ENCODE measurements at regions not wholly inside any gene's neighbourhood (a gene's known extent, or its start where the extent isn't known, plus 50 kb on each side); places are given as distances from the start of the nearest gene placed in this dataset.

DNA sequence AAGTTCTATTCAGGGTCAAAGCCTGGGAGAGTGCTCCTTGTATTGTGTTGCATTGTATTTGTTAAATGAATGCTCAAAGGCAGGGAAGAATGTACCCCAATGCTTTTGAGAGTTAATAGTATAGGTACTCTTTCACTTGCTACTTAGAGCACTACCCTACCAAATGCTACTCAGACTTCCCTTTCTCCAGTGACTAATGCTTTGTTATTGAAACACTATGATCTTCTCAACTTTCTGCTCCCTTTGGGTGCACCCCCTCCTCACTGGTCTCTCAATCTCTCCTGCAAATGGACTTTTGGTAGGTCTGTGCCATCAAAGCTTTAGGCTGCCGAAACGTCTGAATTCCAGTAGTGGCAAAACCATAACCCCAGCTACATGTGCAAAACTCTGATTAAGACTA lies 177.7 kb upstream of the AHR start:
- no peak for DNase-seq (ENCODE audit: low read depth in 2 of 3, low spot score in 2 of 3)

DNA sequence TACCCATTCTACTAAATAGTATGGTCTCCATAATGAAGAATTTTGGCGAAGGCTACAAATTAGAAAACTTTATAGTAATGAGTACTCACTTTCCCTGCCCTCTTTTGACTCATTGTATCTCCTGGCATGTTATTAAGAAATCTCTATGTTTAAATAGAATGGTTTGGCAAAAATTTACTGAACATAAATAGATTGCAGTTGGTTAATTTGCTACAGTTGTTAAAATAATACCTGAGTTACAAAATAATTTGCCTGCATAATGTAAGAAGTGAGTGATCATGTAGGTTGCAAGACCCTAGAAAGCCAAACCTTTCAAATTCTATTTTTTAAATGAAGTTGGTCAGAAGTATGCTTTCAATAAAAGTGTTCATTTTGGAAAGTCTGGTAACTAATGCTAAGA lies 176.8 kb upstream of the AHR start:
- DNase-seq (ENCODE audit: low read depth in 2 of 3, low spot score in 2 of 3) = no peak

DNA sequence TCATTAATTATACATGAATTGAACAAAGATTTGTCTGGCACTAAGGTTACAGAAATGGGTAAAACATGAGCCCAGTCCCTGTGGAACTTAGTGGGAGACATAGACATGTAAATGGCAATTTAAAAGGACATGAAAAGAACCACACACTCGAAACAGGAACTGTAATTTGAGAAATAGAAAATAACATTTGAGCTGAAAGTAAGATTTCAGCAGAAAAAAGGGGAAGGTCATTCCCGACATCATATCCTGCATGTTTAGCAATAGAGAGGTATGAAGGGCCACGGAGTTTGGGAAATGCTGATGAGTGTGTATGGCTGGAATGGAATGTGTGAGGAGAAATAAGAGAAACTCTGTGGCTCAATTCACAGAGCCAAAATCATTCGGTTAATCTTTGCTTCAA lies 175.4 kb upstream of the AHR start:
- peak in 1 of 3 donors; percentile 31 for DNase-seq (ENCODE audit: low read depth in 2 of 3, low spot score in 2 of 3)

DNA sequence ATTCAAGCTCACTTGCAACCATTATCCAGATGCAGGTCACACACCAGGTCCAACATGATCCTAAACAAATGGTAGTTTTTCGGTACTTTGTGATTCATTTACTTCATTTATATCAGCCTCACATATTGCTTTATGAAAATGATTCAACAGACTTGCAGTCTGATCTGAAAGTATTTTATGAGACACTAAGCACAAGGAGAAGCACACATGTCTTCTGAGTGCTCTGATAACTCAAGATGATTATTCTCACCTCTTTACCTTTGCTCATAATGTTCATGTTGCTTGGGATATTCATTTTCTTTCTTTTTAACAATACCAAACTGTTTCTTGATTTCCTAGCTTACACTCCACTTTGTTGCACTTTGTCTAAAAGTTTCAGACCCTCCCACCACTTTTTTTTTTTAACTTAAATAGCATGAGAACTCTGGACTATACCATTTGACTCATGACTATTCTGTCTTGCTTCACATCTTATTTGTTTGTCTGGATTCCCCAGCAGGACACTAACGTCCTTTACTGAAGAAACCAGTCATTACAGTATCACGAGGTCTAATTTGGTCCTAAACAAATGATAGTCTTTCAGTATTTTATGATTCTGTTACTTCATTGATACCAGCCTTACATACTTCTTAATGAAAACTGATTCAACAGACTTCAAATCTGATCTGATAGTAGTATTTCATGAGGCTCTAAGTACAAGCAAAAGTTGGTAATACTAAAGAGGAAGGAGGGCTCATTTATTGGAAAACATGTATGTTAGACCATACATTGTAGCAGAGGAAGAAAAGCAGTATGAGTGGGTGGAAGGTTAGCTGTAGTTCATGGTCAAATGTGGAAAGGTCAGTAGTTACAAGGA lies 171.8 kb upstream of the AHR start:
- DNase-seq (ENCODE audit: low read depth in 2 of 3, low spot score in 2 of 3) = no peak

DNA sequence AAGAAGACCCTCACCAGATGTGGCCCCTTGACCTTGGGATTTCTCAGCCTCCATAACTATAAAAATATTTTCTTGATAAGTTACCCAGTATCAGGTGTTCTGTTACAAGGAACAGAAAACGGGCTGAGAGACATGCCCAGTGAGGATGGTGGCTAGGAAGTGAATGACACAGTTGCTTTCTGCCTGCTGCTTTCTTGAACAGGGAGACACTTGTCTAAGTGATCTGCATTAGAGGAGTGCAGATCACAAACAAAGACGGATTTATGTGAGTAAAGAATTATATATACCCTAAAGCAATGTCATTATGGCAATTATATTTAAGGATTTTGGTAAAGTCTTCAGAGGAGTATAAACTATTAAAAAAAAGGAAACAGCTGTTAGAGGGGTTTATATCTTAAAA lies 169.2 kb upstream of the AHR start:
- no peak for DNase-seq (ENCODE audit: low read depth in 2 of 3, low spot score in 2 of 3)

DNA sequence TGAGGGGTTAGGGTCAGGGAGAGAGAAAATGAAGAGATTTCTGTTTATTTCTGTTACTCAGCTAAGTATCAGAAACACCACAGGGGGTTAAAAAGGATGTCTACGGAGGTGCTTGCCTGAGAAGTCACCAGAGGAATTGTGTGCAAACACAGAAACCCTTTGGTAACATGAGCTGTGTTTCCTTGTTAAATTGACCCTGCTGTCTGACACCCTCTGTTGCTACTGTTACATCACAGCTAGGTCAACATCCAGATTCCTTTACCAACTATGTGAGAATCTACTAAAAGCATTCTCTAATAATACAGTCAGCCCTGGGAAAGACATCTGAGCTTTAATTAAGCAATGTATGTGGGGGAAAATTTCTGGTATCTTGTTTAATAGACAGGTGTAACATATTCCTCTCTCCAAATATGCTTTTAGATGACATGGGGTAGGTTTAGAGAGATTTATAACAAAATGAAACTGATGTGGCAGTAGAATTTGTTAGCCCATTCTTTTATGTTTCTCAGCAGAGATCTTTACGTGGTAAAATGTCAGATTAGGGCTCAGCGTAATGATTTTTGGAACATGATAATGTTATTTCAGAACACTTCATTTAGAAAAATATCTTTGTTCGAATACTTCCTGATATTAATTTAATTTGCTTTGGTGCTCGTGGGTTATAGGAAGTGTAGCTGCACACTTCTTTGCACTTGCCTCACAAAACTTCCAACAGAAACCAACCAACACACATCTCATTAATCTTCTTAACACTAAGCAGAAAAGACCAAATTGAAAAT lies 168.0 kb upstream of the AHR start:
- DNase-seq (ENCODE audit: low read depth in 2 of 3, low spot score in 2 of 3) = no peak

DNA sequence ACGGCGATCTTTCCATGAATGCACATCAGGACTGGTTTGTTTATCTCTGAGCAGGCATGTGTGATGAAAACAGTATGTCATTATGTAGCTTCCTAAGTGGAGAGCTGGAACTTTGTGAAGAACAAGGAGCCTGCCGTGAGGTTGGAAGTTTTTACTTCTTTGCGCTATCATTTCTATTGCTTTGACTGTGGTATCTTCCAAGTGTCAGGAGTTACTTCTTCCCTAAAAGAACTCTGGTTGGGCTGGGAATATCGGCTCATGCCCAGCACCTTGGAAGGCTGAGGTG lies 167.4 kb upstream of the AHR start:
- no peak for DNase-seq (ENCODE audit: low read depth in 2 of 3, low spot score in 2 of 3)

DNA sequence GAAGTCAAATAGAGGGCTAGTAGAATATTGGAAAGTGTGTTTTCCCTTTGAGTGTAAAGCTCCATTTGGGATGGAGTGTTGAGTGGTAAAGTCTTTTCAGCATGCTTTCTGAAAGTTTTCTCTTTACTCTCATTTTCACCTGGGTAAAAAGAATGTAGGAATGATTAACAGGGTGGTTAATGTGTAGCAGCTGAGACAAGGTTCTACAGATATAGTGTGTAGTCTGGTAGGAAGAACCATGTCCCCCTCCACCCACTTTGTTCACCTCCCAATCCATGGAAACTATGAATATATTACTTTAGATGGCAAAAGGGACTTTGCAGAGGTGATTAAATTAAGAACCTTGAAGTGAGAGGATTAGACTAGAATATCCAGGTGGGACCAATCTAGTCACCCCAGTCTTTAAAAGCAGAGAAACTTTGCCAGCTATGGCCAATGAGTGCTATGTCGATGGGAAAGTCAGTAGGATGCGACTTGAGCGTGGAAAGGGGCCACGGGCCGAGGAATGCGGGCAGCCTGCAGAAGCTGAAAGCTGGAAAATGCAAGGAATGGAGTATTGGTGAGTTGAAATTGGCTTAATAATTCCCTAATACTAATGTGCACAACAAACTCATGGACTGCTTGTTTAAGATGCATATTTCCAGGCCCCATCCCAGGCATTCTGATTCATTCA lies 166.3 kb upstream of the AHR start:
- DNase-seq (ENCODE audit: low read depth in 2 of 3, low spot score in 2 of 3) = no peak

DNA sequence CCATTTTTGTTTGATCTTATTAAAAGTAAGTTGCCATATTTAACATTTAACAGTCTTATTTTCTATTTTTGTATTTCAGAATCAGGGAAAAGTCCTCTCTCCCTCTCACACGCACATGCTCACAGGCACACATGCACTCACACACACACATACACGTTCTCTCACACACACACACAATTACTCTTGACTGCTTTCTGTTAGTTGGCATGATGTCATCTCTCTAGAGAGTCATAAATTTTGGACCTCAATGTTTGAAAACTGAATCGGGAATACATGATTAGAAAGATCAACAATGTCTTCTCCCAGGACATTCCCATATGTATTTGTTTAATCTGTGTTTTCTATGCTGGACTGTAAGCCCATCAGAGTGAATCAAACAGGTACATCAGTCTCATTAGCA lies 165.7 kb upstream of the AHR start:
- no peak for DNase-seq (ENCODE audit: low read depth in 2 of 3, low spot score in 2 of 3)

DNA sequence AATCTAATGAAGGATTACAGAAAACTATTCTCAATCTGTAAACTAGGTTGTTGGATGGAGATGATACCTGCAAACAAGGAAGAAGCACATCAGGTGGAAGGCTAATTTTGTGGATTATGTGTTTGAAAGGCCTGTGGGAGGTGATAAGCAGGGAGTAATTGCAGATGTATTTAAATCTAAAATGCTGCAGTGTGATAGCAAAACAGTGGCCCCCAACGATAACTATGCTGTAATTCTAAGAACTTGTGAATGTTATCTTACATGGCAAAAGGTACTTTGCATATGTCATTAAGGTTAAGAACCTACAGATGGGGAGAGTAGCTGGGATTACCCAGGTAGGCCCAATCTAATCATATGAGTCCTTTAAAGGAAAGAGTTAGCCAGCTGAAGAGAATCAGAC lies 164.5 kb upstream of the AHR start:
- DNase-seq (ENCODE audit: low read depth in 2 of 3, low spot score in 2 of 3) = no peak

DNA sequence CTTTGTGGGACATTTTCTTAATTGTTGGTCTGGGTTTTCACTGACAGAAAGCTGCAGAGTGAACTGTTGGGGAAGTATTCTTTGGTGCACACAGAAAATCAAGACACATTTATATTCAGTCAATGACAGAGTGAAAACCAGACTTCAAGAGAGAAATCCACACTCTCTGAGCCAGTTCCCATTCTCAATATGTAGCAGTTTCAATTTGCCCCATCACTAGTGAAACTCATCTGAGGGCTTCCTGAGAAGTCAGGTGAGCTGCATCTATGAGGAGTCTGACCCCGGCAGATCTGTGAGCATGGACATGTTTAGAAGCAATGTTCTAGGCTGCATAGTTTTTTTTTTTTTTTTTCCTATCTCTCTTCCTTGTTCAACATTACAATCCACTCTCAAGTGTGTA lies 163.7 kb upstream of the AHR start:
- no peak for DNase-seq (ENCODE audit: low read depth in 2 of 3, low spot score in 2 of 3)

DNA sequence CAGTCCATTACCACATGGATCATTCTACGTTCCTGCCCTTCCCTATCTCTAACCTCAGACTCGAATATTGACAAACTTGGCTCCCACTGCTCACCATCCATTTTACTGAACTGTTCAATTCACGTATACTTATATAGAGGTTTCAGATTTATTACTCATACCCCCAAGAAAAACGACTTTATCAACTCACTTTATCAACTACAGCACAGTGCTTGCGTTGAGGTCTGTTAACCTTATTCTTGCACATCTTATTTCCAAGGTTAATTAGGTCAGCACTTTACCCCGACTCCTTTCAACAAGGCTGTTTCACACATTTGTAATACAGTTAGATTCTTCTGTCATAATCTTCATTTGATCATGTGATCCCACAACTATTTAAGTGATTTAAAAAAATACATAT lies 162.3 kb upstream of the AHR start:
- DNase-seq (ENCODE audit: low read depth in 2 of 3, low spot score in 2 of 3) = no peak

DNA sequence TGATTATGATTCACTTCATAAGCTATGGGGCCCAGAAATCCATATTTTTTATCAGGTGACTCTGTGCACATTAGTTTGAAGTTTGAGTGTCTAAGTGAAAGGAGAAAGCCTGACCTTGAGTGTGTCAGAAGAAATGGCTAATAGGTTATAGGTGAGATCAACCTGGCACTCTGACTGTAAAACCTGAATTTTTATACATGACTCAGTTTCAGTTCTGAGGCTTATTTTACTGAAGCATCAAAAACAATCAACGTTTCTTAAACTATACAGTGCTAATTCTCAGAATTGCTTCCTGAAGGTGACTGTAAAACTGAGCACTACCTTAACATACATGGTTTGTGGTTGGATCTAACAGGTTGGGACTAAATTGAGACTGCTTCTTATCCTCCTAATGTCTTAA lies 159.4 kb upstream of the AHR start:
- DNase-seq (ENCODE audit: low read depth in 2 of 3, low spot score in 2 of 3) = no peak

DNA sequence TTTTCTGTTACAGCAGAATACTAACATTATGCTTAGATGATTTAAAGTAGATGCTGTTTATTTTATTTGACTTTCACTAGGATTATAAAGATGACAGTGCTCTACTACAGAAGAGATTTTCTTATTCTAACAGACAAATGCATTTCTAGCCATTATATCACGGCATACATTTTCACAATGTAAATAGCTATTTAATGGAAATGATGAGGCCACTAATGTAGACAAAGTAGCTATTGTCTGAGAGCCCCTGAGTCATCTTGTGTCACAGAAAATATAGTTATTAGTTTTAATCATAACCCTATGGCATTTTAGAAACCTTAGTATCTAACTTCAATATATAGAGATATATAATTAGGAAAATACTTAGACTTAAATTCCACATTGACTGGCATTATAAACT lies 158.0 kb upstream of the AHR start:
- DNase-seq (ENCODE audit: low read depth in 2 of 3, low spot score in 2 of 3) = no peak

DNA sequence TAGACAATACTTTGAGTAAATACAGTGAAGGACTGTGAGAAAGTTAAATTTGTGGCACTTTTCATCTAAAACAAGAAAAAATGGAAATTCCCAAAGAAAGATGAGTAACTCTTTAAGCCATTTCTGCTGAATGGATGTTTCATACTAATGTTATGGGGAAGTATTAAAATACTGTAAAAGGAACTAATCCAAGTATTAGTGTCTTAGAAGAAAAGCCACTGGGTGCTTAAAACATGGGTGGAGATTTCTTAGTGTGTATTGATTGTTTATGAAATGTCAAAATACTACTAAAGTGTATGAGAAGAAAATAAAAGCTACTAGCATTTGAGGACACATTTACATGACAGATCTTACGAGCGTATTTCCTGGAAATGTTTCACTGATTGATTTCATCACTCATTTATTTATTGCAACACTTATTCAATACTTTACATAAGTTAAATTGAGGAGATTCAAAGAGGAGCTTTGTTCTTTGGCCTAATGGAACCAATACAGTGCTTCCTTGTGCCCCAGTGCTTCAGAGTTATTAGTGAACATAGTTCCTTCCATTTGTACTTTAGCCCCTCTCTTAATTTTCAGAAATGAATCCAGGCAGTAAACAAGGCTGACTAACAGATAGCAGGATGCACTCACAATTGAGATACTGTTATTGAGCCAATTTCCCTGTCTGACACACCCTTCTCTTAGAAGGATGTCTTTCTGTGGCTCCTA lies 155.5 kb upstream of the AHR start:
- no peak for DNase-seq (ENCODE audit: low read depth in 2 of 3, low spot score in 2 of 3)

DNA sequence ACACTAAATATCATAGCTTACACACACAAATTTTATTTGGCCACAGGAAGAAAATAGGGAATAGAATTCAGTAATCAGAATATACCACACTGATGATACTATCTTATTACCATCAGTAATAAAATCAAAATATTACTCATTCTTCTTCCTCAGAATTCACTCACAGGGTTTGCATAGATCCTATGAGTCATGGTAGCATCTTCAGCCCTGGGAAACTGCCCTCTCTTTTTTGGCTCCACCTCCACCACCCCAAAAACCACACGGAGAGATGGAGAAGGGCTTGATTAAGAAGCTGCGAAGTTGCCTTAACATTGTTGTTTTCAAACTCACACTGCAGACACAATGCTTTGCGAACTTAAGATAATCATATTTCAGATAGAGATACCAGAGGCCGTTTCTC lies 154.1 kb upstream of the AHR start:
- peak in 2 of 3 donors; percentile 62 to 75 for DNase-seq (ENCODE audit: low read depth in 2 of 3, low spot score in 2 of 3)

DNA sequence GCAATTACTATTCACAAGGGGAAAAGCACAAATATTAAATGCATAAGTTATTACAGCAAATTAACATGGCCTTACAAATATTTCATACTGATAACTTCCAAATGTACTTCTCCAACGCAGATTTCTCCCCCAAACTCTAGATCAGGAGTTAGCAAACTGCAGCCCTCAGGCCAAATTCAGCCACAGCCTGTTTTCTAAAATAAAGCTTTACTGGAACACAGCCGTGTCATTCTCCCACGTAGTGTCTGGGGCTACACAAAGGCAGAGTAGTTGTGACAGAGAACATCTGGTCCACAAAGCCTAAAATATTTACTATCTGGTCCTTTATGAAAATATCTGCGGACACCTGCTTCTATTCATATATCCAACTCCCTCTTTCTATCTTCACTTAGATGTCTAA lies 151.8 kb upstream of the AHR start:
- no peak for DNase-seq (ENCODE audit: low read depth in 2 of 3, low spot score in 2 of 3)

DNA sequence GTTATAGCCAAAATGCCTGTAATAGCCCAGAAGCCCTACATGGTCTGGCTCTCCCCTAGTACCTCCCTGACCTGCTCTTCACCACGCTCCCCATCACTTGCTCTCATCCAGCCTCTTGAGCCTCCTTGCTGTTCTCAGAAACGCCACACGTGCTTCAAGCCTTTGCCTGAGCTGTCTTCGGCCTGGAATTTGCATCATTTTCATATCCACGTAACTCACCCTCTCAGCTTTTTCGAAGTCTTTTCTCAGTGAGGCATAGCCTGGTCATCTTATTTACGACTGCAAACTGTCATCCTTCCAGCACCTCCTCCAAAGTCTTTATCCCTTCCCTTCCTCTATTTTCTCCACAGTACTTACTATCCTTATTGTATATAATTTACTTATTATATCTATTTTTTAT lies 151.0 kb upstream of the AHR start:
- DNase-seq (ENCODE audit: low read depth in 2 of 3, low spot score in 2 of 3) = no peak

DNA sequence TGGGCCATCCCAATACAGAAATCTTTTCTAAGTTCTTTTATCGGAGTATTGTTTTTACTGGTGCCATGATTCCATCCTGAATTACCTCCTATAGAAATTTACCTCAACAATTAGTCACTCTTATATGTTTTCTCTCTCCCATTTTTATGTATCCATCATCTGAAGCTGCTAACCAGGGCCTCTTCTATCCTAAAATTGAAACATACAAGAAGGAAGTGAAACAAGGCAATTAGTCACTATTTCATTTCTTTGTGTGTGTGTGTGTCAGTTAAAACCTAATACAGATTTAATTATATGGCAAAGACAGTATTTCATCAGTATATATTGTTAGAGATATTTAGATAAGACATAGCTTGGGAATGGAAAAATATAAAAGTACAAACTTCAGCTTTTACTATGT lies 148.4 kb upstream of the AHR start:
- DNase-seq (ENCODE audit: low read depth in 2 of 3, low spot score in 2 of 3) = no peak

DNA sequence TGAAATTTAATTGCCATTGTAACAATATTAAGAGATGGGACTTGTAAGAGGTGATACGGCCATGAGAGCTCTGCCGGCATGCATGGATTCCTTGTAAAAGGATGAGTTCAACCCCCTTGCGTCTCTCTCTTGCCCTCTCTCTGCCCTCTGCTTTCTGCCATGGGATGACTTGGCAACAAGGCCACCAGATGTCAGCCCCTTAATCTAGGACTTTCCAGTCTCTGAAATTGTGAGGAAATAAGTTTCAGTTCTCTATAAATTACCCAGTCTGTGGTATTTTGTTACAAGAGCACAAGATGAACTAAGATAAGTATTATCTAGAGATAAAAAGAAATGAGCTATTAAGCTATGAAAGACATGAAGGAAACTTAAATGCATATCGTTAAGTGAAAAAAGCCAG lies 145.7 kb upstream of the AHR start:
- DNase-seq (ENCODE audit: low read depth in 2 of 3, low spot score in 2 of 3) = peak in 2 of 3 donors; percentile 37 to 78

DNA sequence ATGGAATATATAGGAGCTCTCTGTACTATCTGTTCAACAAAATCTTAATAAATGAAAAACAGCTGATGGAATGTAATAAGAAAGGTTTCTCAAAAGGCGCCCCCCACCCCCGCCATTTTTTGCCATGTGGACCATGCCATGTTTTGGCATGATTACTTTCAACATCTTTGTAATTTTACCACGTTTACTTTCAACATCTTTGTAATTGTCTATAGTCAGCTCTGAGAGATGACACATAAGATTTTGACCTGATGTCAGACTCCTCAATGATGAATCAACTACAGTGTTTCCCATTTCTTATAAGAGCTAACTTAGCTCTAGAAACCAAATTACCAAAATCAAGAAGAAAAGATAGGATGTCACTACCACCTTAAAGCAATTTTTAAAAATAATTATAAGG lies 144.9 kb upstream of the AHR start:
- DNase-seq (ENCODE audit: low read depth in 2 of 3, low spot score in 2 of 3) = no peak

Data from hematopoietic multipotent progenitor cell (in vitro differentiated cells).